DOHH2 (cell line): ENCODE measurements at regions not wholly inside any gene's neighbourhood (a gene's known extent, or its start where the extent isn't known, plus 50 kb on each side); places are given as distances from the start of the nearest gene placed in this dataset.

Experiments
- EZH2phosphoT487 ChIP-seq: fragments of 200-600 bp; sonication (generic); IDR thresholded peaks from 2 replicates; pipeline ENCODE4 v1.6.1; 2017; ENCODE audit warnings: borderline replicate concordance, mild to moderate bottlenecking, antibody characterized with exemption, low read length, moderate library complexity, mixed read lengths
- TF ChIP-seq, protein P1 (sequence below): fragments of 200-600 bp; sonication (generic); IDR thresholded peaks from one replicate; pipeline ENCODE4 v1.5.1; 2014; ENCODE audit warnings: antibody characterized with exemption, mild to moderate bottlenecking, low read depth, low read length; ENCODE audit not compliant: poor library complexity, severe bottlenecking

DNA sequence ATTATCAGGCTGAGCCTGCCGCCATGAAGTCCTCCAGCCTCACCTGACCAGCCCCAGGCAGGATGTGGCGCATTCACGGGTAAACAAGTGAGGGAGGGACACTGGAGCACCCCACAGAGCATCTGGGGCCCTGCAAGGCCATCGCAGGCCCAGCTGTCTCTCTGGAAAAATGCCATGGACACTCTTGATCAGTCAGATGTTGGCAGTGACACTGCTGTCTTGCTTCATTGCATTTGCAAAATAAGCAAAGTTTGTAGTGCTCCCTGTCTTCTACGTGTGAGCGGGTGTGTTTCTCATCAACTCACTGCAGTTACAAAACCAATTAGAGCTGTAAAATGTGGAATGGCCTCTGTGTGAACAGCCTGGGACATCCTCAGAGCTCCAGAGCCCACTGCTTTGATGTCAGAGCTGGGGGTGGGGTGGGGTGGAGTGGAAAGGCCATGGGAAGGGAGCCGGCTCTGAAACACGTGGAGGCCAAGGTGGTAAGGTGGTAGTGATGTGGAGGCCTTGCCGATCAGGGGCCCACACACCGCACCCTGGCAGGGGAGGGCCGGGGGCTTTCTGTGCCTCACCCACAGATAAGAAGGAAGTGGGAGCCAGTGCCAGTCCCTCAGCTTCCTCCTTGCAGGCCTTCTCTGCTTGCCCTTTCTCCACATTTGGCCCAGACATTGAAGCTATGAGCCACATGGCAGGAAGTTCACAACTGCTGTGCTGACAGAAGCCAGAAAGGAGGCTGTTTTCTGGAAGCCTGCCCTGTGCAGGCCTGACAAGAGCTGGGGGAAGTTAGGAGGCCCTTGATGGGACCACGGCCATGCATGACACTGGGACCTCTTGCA is 254.9 kb downstream of the RHOU start:
- TF ChIP-seq, protein P1, sequence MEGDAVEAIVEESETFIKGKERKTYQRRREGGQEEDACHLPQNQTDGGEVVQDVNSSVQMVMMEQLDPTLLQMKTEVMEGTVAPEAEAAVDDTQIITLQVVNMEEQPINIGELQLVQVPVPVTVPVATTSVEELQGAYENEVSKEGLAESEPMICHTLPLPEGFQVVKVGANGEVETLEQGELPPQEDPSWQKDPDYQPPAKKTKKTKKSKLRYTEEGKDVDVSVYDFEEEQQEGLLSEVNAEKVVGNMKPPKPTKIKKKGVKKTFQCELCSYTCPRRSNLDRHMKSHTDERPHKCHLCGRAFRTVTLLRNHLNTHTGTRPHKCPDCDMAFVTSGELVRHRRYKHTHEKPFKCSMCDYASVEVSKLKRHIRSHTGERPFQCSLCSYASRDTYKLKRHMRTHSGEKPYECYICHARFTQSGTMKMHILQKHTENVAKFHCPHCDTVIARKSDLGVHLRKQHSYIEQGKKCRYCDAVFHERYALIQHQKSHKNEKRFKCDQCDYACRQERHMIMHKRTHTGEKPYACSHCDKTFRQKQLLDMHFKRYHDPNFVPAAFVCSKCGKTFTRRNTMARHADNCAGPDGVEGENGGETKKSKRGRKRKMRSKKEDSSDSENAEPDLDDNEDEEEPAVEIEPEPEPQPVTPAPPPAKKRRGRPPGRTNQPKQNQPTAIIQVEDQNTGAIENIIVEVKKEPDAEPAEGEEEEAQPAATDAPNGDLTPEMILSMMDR, result no peak
- no peak for TF ChIP-seq EZH2phosphoT487
